ENCODE measurements at regions not wholly inside any gene's neighbourhood (a gene's known extent, or its start where the extent isn't known, plus 50 kb on each side); places are given as distances from the start of the nearest gene placed in this dataset.

GRCh38 chr13:107493266-107493665 lies 722.1 kb downstream of the LIG4 start:
- ChIA-PET POLR2A (no interaction called here), CTCF (no interaction called here)
- BruUV-seq (replicated peaks) = no TSS peak
- H3K4me3 Mint-ChIP-seq (ENCODE audit: unreplicated experiment) = no peak overlapping the region
- H3K36me3 Mint-ChIP-seq (ENCODE audit: insufficient read depth, unreplicated experiment) = no peaks in the 10 kb centered on the region
- H3K27ac Mint-ChIP-seq (ENCODE audit: low read depth, unreplicated experiment) = no peak overlapping the region
- intact Hi-C loops (cut with micrococcal nuclease) = no loop called here
- no peak for TF ChIP-seq CTCF (IDR thresholded peaks at IDR 0.05; ENCODE audit: unreplicated experiment)
- no peaks in the 10 kb centered on the region for H3K27me3 Mint-ChIP-seq (ENCODE audit: insufficient read depth, unreplicated experiment)
- H3K9me3 Mint-ChIP-seq (ENCODE audit: unreplicated experiment) = peaks cover 10% of the 10 kb centered on the region
- no peak for DNase-seq (ENCODE audit: unreplicated experiment)
- H3K4me1 Mint-ChIP-seq (ENCODE audit: insufficient read depth, unreplicated experiment) = no peaks in the 10 kb centered on the region

GRCh38 chr13:107482688-107483087 lies 732.6 kb downstream of the LIG4 start:
- no peak for TF ChIP-seq CTCF (IDR thresholded peaks at IDR 0.05; ENCODE audit: unreplicated experiment)

GRCh38 chr13:107480130-107480529 lies 735.2 kb downstream of the LIG4 start:
- Mint-ChIP-seq H3K27me3 (ENCODE audit: insufficient read depth, unreplicated experiment) (no peaks in the 10 kb centered on the region), H3K4me1 (ENCODE audit: insufficient read depth, unreplicated experiment) (no peaks in the 10 kb centered on the region), H3K36me3 (ENCODE audit: insufficient read depth, unreplicated experiment) (no peaks in the 10 kb centered on the region), H3K9me3 (ENCODE audit: unreplicated experiment) (no peaks in the 10 kb centered on the region), H3K4me3 (ENCODE audit: unreplicated experiment) (no peak overlapping the region), H3K27ac (ENCODE audit: low read depth, unreplicated experiment) (no peak overlapping the region)
- ChIA-PET CTCF (interaction anchor here (0.6 kb wide), 1 partner anchor 25 kb away, joined by 3 read pairs; no protein-coding TSS in a partner anchor), POLR2A (no interaction called here)
- intact Hi-C loops (cut with micrococcal nuclease) = no loop called here
- TF ChIP-seq CTCF (IDR thresholded peaks at IDR 0.05; ENCODE audit: unreplicated experiment) = no peak
- BruUV-seq (replicated peaks) = no TSS peak
- DNase-seq (ENCODE audit: unreplicated experiment) = no peak

More at GRCh38 chr13:107482688-107483087, 732.6 kb downstream of the LIG4 start:
- no peaks in the 10 kb centered on the region for H3K36me3 Mint-ChIP-seq (ENCODE audit: insufficient read depth, unreplicated experiment)
- BruUV-seq (replicated peaks) = no TSS peak
- CTCF ChIA-PET = interaction anchor here (0.7 to 0.9 kb wide), 3 partner anchors 20 to 266 kb away, joined by 3 to 4 read pairs (median 3); no protein-coding TSS in a partner anchor
- H3K27ac Mint-ChIP-seq (ENCODE audit: low read depth, unreplicated experiment) = no peak overlapping the region
- no peaks in the 10 kb centered on the region for H3K4me1 Mint-ChIP-seq (ENCODE audit: insufficient read depth, unreplicated experiment)
- intact Hi-C loops (cut with micrococcal nuclease) = no loop called here
- POLR2A ChIA-PET = interaction anchor here (0.6 to 0.7 kb wide), 2 partner anchors 23 to 26 kb away, joined by 3 to 4 read pairs; no protein-coding TSS in a partner anchor
- no peaks in the 10 kb centered on the region for H3K27me3 Mint-ChIP-seq (ENCODE audit: insufficient read depth, unreplicated experiment)
- no peak for DNase-seq (ENCODE audit: unreplicated experiment)
- no peak overlapping the region for H3K4me3 Mint-ChIP-seq (ENCODE audit: unreplicated experiment)
- H3K9me3 Mint-ChIP-seq (ENCODE audit: unreplicated experiment) = no peaks in the 10 kb centered on the region

- intact Hi-C loops (cut with micrococcal nuclease) = no loop called here
- H3K27ac Mint-ChIP-seq (ENCODE audit: low read depth, unreplicated experiment) = no peak overlapping the region
- no peak overlapping the region for H3K4me3 Mint-ChIP-seq (ENCODE audit: unreplicated experiment)
- no peak for TF ChIP-seq CTCF (IDR thresholded peaks at IDR 0.05; ENCODE audit: unreplicated experiment)
- DNase-seq (ENCODE audit: unreplicated experiment) = no peak
- peaks cover 4% of the 10 kb centered on the region for H3K9me3 Mint-ChIP-seq (ENCODE audit: unreplicated experiment)
- ChIA-PET CTCF (no interaction called here), POLR2A (no interaction called here)
- H3K27me3 Mint-ChIP-seq (ENCODE audit: insufficient read depth, unreplicated experiment) = no peaks in the 10 kb centered on the region
- H3K36me3 Mint-ChIP-seq (ENCODE audit: insufficient read depth, unreplicated experiment) = no peaks in the 10 kb centered on the region
- H3K4me1 Mint-ChIP-seq (ENCODE audit: insufficient read depth, unreplicated experiment) = no peaks in the 10 kb centered on the region
- BruUV-seq (replicated peaks) = no TSS peak
Observed at GRCh38 chr13:107477772-107478379, 737.5 kb downstream of the LIG4 start.

Measured in MCF 10A (cell line).